Activated gamma-delta T cell treated with anti-CD3 and anti-CD28 coated beads, Interleukin-2, amount 50 U/mL, for 16 hours (primary cell): ENCODE measurements at regions not wholly inside any gene's neighbourhood (a gene's known extent, or its start where the extent isn't known, plus 50 kb on each side); places are given as distances from the start of the nearest gene placed in this dataset.
"Not testable (repeated sequence)": the region's sequence is repeated elsewhere in the genome, so short reads cannot be mapped to it uniquely, and the experiment has no call there.

Experiments used
- DNase-seq: peaks from one replicate; pipeline ENCODE4 v3.0.0-alpha.2; 2020; ENCODE audit warnings: low read depth

DNA sequence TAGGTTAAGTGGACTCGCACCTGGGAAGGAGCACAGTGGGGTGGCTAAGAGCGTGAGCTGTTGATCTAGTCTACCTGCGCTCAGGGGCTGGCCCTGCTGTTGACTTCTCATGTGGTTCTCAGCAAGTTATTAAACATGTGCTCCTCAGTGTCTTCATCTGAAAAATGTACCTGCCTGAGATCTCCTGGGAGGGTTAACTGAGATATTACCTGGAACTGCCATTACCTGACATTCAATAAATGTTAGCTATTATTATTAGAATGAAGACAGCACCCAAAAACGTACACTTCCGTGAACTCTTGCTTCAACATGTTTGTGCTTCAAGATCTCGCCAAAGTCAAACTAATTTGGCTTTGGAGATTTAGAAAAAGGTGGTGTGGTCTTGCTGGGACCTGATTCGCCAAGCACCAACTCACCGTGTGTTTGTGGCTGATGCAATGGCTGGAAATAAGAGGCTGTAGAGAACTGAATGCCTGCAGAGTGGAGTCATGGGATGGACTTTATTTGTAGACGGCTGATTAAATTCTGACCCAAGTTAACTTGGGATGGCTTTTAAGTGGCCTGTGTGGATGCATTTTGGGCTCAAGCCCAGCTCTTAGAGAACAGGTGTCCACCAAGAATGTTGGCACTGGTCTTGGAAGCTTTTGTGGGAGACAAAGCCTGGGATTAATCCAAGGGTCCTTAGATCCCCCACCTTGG, 692.9 kb downstream of the QKI start:
- no peak for DNase-seq

GRCh38 chr6:164106345-164106769, 691.8 kb downstream of the QKI start:
- no peak for DNase-seq

- DNase-seq: no peak
Measured at GRCh38 chr6:164105705-164106104, 691.2 kb downstream of the QKI start.

DNA sequence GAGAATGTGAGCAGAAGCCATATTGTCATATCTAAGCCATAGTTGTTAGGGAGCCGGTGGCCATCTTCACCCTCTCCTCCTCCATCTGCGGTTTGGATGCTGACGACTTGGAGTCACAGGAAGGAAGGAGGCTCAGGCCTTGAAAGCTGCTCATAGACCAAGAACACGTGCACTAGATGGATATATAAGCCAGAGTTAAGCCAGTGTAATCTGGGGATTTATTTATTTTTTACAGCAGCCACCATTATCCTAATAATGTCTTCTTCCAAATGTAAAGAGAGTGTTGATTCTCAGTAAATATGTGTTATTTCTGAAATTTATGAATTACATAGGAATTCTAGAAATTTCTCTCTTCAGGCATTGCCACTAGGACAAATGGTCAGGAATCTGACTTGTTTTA, 689.9 kb downstream of the QKI start:
- no peak for DNase-seq

- no peak for DNase-seq
Measured at GRCh38 chr6:164102693-164103092, 688.2 kb downstream of the QKI start.

DNA sequence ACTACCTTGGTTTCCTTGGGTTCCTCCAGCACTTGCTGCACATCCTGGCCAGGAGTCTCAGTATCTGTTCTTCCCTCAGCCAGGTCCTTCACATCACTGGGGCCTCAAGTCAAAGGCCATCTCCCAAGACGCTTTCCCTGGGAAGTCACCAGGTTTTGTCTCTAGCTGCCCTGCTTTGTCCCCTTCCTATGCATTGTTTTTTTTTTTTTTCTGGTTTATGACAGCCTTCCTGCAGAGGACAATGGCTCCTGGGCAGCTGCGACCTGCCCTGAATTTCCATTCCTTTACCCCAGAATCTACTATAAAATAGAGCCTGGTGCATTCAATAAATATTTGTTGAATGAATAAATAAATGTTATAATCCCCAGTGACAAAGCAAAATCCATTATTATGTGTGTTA, 687.3 kb downstream of the QKI start:
- DNase-seq: no peak

- DNase-seq: no peak
Measured at GRCh38 chr6:164099269-164099865, 684.8 kb downstream of the QKI start.

DNA sequence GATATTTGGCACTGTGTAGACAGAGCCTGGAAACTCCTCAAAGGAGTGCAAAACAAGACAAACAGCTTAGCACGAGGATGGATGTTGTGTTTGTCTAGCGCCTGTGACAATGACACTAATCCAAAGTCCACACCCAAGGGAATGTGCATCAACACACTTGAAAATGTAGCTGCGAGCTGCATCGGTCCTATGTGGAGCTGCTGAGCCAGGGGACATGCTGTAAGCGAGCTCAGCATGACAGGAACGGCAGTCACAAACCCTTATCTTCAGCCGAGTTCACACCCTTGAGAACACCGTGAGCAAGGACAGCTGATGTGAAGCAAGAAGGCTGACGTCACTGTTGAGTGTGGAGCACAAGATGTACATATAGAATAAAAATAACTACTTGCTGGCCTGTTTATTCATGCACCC, 684.3 kb downstream of the QKI start:
- DNase-seq: no peak

DNA sequence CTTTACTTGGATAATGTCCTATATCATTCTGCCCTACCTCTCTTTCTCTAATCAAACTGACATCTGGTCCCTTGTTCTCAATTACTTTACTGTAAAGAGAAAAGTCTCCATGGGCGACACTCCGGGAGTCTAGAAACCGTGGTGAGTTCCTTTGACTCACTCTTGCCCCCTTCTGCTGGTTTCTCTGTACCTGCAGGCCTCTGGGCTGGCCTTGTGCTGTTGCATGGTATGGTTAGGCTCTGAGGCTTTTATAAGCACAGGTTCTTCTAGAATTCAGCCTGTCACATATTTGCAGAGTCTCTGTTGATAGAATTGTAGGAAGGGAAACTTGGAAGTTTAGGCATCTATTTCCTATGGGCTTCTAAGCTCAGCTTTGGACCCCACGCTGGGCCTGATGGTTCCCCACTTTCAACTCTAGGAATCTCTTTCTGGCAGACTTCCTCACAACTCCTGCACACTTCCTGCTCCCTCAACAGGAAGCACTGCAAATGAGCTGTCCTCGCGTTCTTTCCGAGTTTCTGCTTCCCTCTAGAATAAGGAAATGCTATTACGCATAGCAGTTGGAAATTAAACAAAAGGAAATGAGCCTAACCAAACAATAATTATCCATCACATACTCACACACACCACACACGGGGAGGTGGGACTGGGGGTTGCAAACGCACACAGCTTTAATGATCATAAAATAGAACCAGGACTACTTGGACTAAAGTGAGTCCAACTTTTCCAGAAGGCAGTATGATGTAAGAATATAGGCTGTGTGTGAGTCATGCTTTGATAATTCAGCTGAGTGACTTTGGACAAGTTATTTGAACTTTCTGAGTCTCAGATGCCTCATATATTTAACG, 683.3 kb downstream of the QKI start:
- DNase-seq: no peak

DNA sequence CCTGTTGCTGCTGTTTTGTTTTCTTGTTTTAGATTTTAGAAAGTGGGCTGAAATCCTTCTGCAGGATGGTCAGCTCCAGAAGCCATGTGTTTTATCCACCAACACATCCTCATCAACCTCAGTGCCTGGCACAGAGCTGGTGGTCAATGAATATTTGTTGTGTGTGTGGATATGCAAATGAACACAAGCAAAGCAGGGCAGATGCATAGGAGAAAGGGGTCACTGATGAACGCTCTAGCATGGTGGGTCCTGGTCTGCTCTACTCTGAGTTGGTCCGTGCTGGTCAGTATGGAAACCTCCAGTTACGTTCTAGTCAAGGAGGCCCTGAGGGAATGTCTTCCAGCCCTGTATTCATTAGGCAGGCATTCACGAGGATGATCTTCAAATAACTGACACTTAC, 682.5 kb downstream of the QKI start:
- no peak for DNase-seq

DNA sequence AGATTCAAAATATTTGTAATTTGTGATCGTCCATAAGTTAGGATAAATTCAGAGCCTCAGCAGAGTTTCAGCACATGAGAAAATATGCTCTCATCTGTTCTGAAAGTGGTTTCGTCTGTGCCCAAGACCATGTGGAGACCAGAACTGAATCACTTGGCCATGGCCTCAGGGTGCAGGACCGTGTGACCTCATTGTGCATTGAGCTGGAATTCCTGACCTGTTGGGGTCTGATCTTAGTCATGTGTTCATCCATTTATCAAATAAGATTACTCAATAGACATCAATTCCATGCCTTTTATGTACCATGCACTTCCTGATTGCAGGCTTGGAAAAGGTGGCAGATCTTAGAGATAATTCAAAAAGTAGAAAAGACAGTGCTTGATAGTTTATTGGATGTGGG, 680.5 kb downstream of the QKI start:
- DNase-seq: no peak

DNA sequence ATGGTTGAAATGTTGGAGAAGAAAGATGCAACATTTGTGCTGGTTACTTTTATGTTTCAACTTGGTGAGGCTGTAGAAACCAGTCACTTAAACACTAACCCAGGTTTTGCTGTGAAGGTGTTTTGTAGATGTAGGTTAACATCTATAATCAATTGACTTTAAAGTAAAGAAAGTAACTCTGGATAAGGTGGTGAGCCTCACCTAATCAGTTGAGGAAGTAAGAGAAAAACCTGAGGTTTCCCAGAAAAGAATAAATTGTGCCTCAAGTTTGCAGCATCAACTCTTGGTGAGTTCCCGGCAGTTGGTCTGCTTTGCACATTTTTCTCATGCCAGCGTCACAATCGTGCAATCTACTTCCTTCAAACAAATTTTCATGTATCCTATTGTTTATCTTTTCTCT, 673.4 kb downstream of the QKI start:
- no peak for DNase-seq

GRCh38 chr6:164087211-164087610, 672.7 kb downstream of the QKI start:
- DNase-seq: no peak

DNA sequence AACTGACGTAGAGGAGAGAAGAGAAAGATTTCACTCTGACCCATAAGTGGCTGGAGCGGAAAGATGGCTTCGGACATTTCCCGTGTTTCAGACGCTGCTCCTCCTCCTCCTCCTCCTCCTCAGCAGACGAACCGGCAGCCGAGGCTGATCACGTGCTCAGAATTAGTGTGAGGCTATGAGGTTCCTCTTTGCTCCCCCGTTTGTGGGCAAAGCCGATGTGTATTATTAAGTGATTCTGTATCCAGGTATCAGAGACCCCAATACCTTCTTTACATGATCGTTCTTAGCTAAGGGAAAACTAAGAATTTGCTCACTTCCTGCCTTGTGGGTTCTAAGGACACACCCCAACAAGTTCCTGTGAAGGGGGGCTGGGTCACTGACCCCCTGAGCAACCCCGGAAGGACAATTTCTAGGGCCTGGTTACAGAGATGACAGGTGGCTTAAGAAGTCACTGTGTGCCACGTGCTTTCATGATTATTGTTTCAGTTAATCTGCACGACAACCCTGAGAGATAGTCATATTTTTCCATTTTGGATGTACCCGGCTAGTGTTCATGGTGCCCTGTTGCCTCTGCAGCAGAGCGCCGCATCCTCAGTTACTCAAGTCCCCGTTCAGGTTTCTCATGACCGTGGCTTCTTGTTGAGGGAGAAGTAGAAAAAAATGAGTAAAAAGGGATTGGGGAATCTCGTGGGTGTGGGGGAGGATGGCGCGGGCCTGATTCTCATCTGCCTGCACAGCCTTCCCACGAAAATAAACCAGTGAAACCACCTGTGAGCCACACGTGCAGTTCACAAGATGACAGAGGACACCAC, 671.8 kb downstream of the QKI start:
- no peak for DNase-seq

GRCh38 chr6:164085091-164086075, 670.9 kb downstream of the QKI start:
- no peak for DNase-seq

DNA sequence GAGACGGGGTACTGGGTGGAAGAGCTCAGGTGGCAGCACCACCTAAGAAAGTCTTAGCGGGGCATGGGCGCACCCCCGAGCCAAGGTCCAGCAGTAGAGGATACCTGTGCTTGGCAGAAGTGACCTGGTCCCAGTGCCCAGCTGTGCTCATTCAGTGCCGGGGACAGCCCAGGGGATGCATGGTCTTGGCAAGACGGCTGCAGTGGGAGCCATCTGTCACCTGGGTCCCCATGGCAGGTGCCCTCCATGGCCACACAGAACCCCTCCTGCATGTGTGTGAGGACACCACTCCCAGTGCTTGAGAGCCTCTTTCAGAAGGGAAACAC, 664.7 kb downstream of the QKI start:
- no peak for DNase-seq

- no peak for DNase-seq
Measured at GRCh38 chr6:164078532-164079274, 664.2 kb downstream of the QKI start.

- not testable (repeated sequence) for DNase-seq
Measured at GRCh38 chr6:164076818-164077532, 662.5 kb downstream of the QKI start.

GRCh38 chr6:164075981-164076615, 661.6 kb downstream of the QKI start:
- no peak for DNase-seq
